GM12892 (cell line): ENCODE measurements at regions not wholly inside any gene's neighbourhood (a gene's known extent, or its start where the extent isn't known, plus 50 kb on each side); places are given as distances from the start of the nearest gene placed in this dataset.
"Not testable (repeated sequence)": the region's sequence is repeated elsewhere in the genome, so short reads cannot be mapped to it uniquely, and the experiment has no call there.

Experiments
- DNase-seq: peaks from one replicate; pipeline ENCODE4 v3.0.0; 2011; ENCODE audit not compliant: insufficient read length
- FAIRE-seq: peaks from 2 replicates; lab custom pipeline; 2011; peaks lifted over from hg19 to GRCh38; lab: Jason Lieb, UNC
- POLR2A ChIP-seq: IDR thresholded peaks from 2 replicates; pipeline ENCODE4 v1.6.1; 2011; ENCODE audit warnings: low read depth, low read length, control low read depth
- POLR2AphosphoS5 ChIP-seq: IDR thresholded peaks from 2 replicates; pipeline ENCODE4 v1.6.1; 2011; ENCODE audit warnings: low read depth, low read length, control low read depth
- TAF1 ChIP-seq: IDR thresholded peaks from 2 replicates; pipeline ENCODE4 v1.6.1; 2011; ENCODE audit warnings: low read depth, mild to moderate bottlenecking, control low read depth, low read length, borderline replicate concordance

- FAIRE-seq, result no peak
- no peak for DNase-seq
- no peak for TF ChIP-seq TAF1
- no peak for TF ChIP-seq POLR2AphosphoS5
Observed at GRCh38 chr14:39576258-39576657, 144.0 kb upstream of the FBXO33 start.

GRCh38 chr14:39568809-39569538 is 136.7 kb upstream of the FBXO33 start:
- DNase-seq, result no peak
- TF ChIP-seq POLR2AphosphoS5, result no peak
- no peak for TF ChIP-seq POLR2A
- no peak for FAIRE-seq

GRCh38 chr14:39566795-39567194 is 134.6 kb upstream of the FBXO33 start:
- no peak for FAIRE-seq

DNA sequence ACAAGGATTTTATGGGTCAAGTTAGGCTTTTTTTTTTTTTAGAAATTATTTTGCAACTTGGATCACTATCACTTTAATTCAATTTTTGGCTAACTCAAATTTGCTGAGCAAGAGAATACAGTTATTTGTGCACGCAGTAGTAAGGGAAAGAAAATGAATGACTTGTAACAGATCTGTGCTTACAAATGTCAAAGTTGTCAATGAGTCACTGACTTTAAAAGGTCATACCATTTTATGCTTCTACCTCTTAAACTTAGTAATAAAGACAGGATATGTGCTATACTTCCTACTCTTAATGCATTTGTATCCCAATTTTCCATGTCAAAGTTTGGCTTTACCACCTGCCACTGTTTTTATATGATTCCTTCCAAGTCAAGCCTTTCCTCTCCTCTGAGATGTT is 131.1 kb upstream of the FBXO33 start:
- FAIRE-seq, result no peak
- no peak for TF ChIP-seq POLR2A
- no peak for TF ChIP-seq POLR2AphosphoS5
- no peak for TF ChIP-seq TAF1

More at GRCh38 chr14:39566795-39567194, 134.6 kb upstream of the FBXO33 start:
- no peak for DNase-seq
- TF ChIP-seq POLR2AphosphoS5, result no peak
- no peak for TF ChIP-seq TAF1
- TF ChIP-seq POLR2A, result no peak

GRCh38 chr14:39562175-39562574 is 129.9 kb upstream of the FBXO33 start:
- FAIRE-seq, result no peak
- TF ChIP-seq POLR2A, result no peak
- no peak for TF ChIP-seq TAF1
- TF ChIP-seq POLR2AphosphoS5, result no peak
- DNase-seq, result no peak

More for the DNA sequence above, 131.1 kb upstream of the FBXO33 start:
- no peak for DNase-seq

GRCh38 chr14:39558525-39558924 is 126.3 kb upstream of the FBXO33 start:
- no peak for DNase-seq
- no peak for TF ChIP-seq POLR2A
- TF ChIP-seq POLR2AphosphoS5, result no peak
- no peak for TF ChIP-seq TAF1
- FAIRE-seq, result no peak

GRCh38 chr14:39555749-39556148 is 123.5 kb upstream of the FBXO33 start:
- FAIRE-seq (no peak), DNase-seq (no peak)
- no peak for TF ChIP-seq POLR2AphosphoS5
- TF ChIP-seq TAF1, result no peak
- TF ChIP-seq POLR2A, result no peak

- no peak for FAIRE-seq
- TF ChIP-seq TAF1 (no peak), POLR2A (no peak), POLR2AphosphoS5 (no peak)
- no peak for DNase-seq
Observed at GRCh38 chr14:39554576-39554975, 122.3 kb upstream of the FBXO33 start.

GRCh38 chr14:39548358-39548757 is 116.1 kb upstream of the FBXO33 start:
- no peak for TF ChIP-seq TAF1
- no peak for TF ChIP-seq POLR2A
- no peak for TF ChIP-seq POLR2AphosphoS5
- no peak for FAIRE-seq
- no peak for DNase-seq

DNA sequence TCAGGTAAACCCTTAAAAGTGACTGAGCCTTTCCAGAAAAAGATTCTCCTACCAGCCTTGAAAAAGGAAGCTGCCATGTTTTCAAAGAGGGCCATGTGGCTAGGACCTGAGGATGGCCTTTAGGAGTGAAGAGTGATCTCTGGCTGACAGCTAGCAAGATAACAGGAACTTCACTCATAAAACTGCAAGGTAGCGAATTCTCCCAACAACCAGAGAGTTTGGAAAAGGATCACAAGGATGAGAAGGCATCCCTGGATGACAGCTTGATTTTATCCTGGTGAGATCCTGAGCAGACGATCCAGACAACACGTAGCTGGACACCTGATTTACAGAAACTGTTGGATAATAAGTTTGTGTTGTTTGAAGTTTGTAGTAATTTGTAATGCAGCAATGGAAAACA is 115.6 kb upstream of the FBXO33 start:
- no peak for DNase-seq
- FAIRE-seq, result no peak
- no peak for TF ChIP-seq POLR2AphosphoS5
- no peak for TF ChIP-seq TAF1
- no peak for TF ChIP-seq POLR2A

- TF ChIP-seq TAF1, result no peak
- TF ChIP-seq POLR2AphosphoS5, result no peak
- TF ChIP-seq POLR2A, result no peak
- no peak for FAIRE-seq
- no peak for DNase-seq
Observed at GRCh38 chr14:39505812-39506211, 73.6 kb upstream of the FBXO33 start.

GRCh38 chr14:39500253-39500652 is 68.0 kb upstream of the FBXO33 start:
- TF ChIP-seq TAF1 (no peak), POLR2A (no peak), POLR2AphosphoS5 (no peak)
- FAIRE-seq (no peak), DNase-seq (no peak)

DNA sequence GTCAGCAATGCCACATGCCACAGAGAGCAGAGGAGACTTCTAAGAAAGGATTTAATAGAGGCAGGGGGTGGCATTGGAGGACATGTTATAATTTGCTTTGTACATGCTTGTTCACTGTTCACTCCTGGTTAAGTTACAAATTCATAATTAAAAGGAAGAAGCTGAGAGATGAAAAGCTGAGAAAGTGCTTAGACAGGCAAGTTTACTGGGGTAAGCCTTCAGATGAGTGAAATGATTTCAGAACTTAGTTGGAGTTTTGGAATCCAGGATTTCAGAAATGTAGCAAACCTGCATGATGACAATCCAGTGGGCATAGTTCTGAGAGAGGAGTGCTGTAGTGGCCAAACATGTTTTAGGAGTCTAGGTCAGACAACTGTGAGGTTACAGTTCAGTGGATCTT is 67.3 kb upstream of the FBXO33 start:
- DNase-seq (no peak), FAIRE-seq (no peak)
- TF ChIP-seq POLR2AphosphoS5 (no peak), POLR2A (no peak), TAF1 (no peak)

GRCh38 chr14:39497677-39498076 is 65.4 kb upstream of the FBXO33 start:
- not testable (repeated sequence) for FAIRE-seq, DNase-seq
